T47D (cell line): ENCODE measurements at regions not wholly inside any gene's neighbourhood (a gene's known extent, or its start where the extent isn't known, plus 50 kb on each side); places are given as distances from the start of the nearest gene placed in this dataset.
"Not testable (repeated sequence)": the region's sequence is repeated elsewhere in the genome, so short reads cannot be mapped to it uniquely, and the experiment has no call there.

Experiments
- DNase-seq, 2 experiments: peaks; one replicate each; pipeline versions ENCODE4 v3.0.0 to v3.0.0-alpha.2; 2011 to 2012; ENCODE audit warnings: low read depth in 1 of 2, low spot score in 1 of 2
- JUND ChIP-seq: IDR thresholded peaks from 2 replicates; pipeline ENCODE4 v1.6.1; 2012; ENCODE audit warnings: low read depth
- in situ Hi-C: cut with HindIII; loops from 2 replicates; pipeline ENCODE4 v1.10.0; 2016; ENCODE audit warnings: low sequenced_read_pairs, low pct_unique_long_range_greater_than_20kb

DNA sequence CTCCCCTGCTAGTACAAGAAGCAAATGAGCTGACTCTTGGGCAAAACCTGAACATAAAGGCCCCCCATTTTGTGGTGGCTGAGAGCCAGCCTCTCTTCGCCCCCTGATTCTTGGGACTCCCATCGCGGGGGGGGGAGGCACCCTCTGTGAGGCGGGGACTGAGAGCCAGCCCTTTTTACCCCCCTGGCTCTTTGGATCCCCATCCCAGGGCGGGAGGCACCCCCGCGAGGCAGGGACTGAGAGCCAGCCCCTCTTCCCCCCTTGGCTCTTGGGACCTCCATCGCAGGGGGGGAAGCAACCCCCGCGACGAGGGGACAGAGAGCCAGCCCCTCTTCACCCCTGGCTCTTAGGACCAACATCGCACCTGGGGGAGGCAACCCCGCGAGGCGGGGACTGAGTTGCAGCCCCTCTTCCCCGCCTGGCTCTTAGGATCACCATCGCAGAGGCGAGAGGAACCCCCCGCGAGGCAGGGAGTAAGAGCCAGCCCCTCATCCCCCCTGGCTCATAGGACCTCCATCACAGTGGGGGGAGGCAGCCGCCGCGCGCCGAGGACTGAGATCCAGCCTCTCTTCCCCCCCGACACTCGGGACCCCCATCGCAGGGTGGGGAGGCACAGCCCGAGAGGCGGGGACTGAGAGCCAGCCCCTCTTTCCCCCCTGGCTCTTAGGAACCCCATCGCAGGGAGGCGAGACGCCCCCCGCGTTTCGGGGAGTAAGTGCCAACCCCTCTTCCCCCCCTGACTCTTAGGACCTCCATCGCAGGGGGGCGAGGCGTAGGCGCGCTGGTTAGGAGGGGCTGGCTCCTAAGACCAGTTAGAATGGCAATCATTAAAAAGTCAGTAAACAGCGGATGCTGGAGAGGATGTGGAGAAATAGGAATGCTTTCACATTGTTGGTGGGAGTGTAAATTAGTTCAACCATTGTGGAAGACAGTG, 2428.4 kb upstream of the PCDH20 start:
- no peak for DNase-seq
- in situ Hi-C loops: no loop called here
- no peak for TF ChIP-seq JUND

DNA sequence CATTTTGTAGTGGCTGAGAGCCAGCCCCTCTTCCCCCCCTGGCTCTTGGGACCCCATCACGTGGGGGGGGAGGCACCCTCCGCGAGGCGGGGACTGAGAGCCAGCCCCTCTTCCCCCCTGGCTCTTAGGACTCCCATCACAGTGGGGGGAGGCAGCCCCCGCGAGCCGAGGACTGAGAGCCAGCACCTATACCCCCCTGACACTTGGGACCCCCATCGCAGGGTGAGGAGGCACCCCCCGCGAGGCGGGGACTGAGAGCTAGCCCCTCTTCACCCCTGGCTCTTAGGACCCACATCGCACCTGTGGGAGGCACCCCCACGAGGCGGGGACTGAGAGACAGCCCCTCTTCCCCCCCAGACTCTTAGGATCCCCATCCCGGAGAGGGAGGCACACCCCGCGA, 2426.5 kb upstream of the PCDH20 start:
- TF ChIP-seq JUND: no peak
- no peak for DNase-seq
- in situ Hi-C loops: no loop called here

DNA sequence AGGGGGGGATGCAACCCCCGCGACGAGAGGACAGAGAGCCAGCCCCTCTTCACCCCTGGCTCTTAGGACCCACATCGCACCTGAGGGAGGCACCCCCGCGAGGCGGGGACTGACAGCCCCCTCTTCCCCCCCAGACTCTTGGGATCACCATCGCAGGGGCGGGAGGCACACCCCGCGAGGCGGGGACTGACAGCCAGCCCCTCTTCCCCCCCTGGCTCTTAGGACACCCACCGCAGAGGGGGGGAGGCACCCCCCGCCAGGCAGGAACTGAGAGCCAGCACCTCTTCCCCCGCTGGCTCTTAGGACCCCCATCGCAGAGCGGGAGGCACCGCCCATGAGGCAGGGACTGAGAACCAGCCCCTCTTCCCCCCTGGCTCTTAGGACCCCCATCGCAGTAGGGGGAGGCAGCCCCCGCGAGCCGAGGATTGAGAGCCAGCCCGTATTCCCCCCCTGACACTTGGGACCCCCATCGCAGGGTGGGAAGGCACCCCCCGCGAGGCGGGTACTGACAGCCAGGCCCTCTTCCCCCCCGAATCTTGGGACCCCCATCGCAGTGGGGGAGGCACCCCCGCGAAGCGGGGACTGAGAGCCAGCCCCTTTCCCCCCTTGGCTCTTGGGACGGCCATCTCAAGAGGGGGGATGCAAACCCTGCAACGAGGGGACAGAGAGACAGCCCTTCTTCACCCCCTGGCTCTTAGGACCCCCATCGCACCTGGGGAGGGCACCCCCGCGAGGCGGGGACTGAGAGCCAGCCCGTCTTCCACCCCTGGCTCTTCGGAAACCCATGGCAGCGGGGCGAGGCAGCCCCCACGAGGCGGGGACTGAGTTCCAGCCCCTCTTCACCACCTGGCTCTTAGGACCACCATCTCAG, 2425.1 kb upstream of the PCDH20 start:
- in situ Hi-C loops: no loop called here
- no peak for DNase-seq
- TF ChIP-seq JUND: no peak

DNA sequence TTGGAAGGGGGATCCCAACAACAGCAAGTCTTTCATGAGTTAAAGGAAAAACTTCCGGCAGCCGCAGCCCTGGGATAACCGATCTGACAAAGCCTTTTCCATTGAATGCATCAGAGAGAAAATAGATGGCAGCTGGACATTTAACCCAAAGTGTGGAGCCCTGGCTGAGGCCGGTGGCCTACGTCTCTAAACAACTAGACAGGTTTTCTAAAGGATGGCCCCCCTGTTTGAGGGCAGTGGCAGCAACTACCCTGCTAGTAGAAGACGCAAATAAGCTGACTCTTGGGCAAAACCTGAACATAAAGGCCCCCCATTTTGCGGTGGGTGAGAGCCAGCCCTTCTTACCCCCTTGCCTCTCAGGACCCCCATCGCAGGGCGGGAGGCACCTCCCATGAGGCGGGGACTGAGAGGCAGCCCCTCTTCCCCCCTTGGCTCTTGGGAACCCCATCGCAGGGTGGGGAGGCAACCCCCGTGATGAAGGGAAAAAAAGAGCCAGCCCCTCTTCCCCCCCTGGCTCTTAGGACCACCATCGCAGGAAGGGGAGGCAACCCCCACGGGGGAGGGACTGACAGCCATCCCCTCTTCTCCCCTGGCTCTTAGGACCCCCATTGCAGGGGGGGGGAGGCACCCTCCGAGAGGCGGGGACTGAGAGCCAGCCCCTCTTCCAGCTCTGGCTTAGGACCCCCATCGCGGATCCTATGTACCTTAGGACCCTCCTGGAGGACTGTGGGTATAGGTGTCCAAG, 2422.9 kb upstream of the PCDH20 start:
- TF ChIP-seq JUND: no peak
- in situ Hi-C loops: no loop called here
- no peak for DNase-seq

DNA sequence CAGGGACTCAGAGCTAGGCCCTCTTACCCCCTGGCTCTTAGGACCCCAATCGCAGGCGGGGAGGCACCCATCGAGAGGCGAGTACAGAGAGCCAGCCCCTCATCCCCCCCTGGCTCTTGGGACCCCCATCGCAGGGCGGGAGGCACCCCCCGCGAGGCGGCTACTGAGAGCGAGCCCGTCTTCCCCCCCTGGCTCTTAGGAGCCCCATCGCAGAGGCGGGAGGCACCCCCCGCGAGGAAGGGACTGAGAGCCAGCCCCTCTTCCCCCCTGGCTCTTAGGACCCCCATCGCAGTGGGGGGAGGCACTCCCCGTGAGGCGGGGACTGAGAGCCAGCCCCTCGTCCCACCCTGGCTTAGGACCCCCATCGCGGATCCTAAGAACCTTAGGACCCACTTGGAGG, 2422.1 kb upstream of the PCDH20 start:
- in situ Hi-C loops: not testable (repeated sequence)

GRCh38 chr13:63829609-63830008, 2414.0 kb upstream of the PCDH20 start:
- DNase-seq, in situ Hi-C loops: not testable (repeated sequence)

More for the DNA sequence above, 2422.1 kb upstream of the PCDH20 start:
- DNase-seq: not testable (repeated sequence)

GRCh38 chr13:63821785-63822184, 2406.1 kb upstream of the PCDH20 start:
- in situ Hi-C loops, DNase-seq: not testable (repeated sequence)

DNA sequence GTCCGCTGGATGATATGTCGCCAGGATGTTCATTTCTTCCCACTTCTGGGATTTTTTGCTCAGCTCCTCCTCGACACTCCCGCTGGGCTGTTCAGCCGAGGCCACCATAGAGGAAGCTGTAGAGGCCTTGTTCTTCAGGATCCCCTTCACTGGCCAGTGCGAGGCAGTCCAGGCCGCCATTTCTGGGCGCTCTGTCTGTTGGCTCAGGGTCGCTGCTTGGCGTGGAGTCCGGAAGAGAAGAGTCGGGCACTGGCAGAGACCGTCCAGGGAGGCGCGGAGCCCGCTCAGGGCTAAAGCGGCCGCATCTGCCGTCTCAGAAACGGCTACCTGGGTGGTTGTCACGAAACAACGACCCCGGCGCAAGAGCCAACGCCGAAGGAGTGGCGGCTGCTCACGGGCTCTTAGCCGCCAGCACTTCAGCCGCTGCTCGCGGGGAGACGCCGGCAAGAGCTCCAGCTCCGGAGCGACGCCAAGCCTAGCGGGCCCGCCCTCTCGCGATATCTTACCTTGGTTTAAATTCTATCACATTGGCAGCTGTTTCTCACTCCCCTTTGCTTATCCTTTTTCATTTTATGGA, 2395.9 kb upstream of the PCDH20 start:
- DNase-seq, in situ Hi-C loops: not testable (repeated sequence)

DNA sequence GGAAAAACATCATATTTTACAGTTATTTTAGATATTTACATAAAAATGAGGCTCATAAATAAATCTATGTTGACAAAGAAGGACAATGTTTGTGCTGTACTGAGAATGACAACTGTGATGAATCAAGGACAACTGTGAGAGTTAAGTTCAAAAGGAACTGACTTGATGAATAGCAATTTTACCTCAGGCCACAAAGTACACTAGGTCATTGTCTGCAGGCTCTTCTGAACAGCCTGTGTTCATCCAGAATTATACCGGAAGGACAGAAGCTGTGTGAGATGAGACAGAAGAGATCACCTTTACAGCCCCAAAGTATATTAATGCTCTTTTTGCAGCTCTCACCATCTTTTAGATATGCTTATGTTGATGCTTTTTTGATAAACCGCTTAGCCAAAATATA, 2375.5 kb upstream of the PCDH20 start:
- DNase-seq, in situ Hi-C loops: not testable (repeated sequence)

DNA sequence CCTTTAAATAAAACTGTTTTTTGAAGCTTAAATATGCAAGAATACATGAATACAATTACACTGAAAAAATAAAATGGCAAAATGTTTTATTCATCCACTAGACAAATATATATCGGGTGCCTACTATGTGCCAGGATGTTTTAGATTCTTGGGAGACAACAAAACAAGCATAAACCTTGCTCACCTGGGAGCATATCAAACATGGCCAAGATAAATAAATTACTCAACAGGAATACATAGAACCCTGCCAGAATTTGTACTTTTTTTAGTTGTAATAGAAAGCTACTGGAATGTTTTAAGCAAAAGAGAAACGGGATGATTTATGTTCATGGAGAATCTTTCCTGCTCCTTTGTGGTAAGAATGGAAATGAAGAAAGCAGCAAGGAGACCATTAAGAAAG, 2358.5 kb upstream of the PCDH20 start:
- in situ Hi-C loops: no loop called here
- no peak for TF ChIP-seq JUND
- DNase-seq: no peak

GRCh38 chr13:63773476-63773875, 2357.8 kb upstream of the PCDH20 start:
- DNase-seq: no peak
- in situ Hi-C loops: no loop called here
- TF ChIP-seq JUND: no peak

GRCh38 chr13:63757683-63758082, 2342.0 kb upstream of the PCDH20 start:
- not testable (repeated sequence) for DNase-seq

DNA sequence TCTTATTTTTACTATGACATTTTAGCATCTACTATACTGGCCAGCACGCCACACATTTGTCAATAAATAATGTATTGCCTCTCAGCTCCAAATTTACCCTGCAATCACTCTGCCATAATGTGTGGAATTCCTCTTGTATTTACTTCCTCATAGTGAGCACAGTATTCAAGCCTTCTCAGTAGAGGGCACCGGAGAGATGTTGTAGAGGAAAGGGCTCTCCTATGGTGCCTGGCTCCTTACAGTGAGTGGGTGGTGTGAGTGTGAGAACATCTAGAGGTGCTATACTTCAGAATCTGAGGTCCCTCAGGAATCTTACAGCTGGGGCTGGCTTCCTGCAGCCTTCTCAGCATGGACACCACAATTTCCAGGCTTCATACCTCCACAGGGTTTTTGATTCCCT, 2334.2 kb upstream of the PCDH20 start:
- in situ Hi-C loops, DNase-seq: not testable (repeated sequence)

More at GRCh38 chr13:63757683-63758082, 2342.0 kb upstream of the PCDH20 start:
- in situ Hi-C loops: not testable (repeated sequence)

DNA sequence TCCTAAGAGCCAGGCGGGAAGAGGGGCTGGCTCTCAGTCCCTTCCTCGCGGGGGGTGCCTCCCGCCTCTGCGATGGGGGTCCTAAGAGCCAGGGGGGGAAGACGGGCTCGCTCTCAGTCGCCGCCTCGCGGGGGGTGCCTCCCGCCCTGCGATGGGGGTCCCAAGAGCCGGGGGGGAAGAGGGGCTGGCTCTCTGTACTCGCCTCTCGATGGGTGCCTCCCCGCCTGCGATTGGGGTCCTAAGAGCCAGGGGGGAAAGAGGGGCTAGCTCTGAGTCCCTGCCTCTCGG, 2326.1 kb upstream of the PCDH20 start:
- in situ Hi-C loops, DNase-seq: not testable (repeated sequence)
